Esophagus squamous epithelium (tissue), 4 donors: ENCODE measurements at regions not wholly inside any gene's neighbourhood (a gene's known extent, or its start where the extent isn't known, plus 50 kb on each side); places are given as distances from the start of the nearest gene placed in this dataset.

Source experiments
- CTCF ChIP-seq, 6 experiments: fragments of 450-650 bp in 4 of 6; fragments of 200-600 bp in 2 of 6; sonication (generic) in 2 of 6; IDR thresholded peaks; one replicate each; pipeline ENCODE4 v1.5.1; 2016 to 2019; ENCODE audit warnings: antibody characterized with exemption in 6 of 6, mild to moderate bottlenecking in 4 of 6, moderate library complexity in 4 of 6
- POLR2A ChIP-seq, 4 donors: fragments of 450-650 bp; IDR thresholded peaks; one replicate each; pipeline ENCODE4 v1.6.1; 2017; ENCODE audit warnings: antibody characterized with exemption in 4 of 4, mild to moderate bottlenecking in 4 of 4, moderate library complexity in 3 of 4

DNA sequence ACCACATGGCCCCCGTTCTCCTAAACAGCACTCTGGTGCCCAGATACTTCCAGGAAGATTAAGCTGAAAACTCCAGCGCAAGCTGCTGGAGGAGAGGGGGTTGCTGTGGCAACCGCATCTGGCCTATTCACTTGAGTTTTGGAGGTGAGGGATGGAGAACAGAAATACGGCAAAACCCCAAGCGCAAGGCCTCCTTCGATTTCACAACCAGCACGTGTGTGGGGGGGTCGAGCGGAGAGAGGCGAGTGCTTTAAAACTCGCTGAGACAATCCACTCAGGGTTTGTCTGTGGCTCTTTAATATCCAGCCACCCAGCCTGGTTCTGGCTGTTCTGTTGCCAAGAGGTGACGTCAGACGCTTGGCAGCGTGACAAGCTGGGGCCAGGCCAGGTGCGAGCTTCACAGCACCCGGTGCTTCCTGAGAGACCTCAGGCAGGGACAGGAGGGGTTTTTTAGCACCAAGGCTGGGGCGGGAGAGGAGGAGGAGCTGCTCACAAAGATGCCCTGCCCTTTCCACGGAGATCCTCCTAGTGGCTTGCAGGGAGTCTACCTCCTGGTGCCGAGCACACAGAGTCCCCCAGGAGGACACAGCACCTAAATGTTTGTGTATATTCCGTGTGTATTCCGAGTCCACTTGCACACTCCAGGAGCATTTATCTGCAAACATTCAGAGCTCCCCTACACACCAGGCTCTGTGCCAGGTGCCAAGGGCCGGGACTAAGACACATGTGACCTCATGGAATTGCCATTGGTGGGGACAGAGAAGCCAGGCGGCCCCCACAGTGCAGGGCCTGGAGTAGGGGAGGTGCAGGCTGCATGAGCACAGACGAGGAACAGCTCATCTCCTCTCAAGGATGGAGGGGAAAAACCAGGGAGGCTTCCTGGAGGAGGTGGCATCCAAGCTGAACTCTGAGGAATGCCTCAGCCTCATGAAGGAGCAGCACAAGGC lies 194.6 kb downstream of the OLFM1 start:
- TF ChIP-seq CTCF (IDR thresholded peaks at IDR 0.05) (no peak), POLR2A (IDR thresholded peaks at IDR 0.05) (no peak)
